UCSD-AML1 (cell line): ENCODE measurements at regions not wholly inside any gene's neighbourhood (a gene's known extent, or its start where the extent isn't known, plus 50 kb on each side); places are given as distances from the start of the nearest gene placed in this dataset.
"Not testable (repeated sequence)": the region's sequence is repeated elsewhere in the genome, so short reads cannot be mapped to it uniquely, and the experiment has no call there.

Source experiments
- DNase-seq: peaks from one replicate; lab custom pipeline; 2025; ENCODE audit not compliant: unreplicated experiment; lab: John Stamatoyannopoulos, UW

DNA sequence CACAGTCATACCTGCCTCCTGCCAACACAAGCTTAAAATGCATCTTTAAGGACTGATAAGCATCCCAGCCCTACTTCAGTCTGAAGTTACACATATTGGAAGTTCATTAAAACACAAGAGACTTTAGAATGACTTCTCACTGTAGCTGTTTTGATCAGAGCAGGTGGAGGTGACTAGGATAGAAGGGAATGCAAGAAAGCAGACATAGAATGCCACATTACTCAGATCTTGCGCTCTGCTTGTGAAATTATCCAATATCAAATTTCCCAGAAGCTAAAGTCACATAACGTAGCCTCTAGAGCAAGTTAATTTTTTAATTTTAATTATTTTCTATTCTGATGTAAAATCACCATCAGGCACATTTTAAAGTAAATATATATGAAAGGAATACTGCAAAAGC, 306.5 kb downstream of the PLOD2 start:
- no peak for DNase-seq

DNA sequence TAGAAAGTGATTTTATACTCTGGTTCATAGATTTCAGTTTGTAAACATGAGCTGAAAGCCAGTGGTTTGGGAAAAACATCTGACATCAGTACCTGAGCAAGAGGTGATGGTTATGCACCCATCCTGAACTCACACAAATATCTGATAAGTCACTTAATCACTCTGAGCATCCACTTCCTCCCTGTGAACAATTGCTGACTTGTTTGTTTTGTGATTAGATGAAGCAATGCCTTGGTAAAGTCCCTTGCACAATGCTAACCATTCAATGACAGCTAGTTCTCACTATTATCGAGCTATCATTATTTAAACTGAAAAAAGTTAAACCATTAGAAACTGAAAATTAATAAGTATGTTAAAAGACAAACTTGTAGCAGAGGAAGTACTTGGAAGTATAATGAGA, 303.0 kb downstream of the PLOD2 start:
- no peak for DNase-seq

DNA sequence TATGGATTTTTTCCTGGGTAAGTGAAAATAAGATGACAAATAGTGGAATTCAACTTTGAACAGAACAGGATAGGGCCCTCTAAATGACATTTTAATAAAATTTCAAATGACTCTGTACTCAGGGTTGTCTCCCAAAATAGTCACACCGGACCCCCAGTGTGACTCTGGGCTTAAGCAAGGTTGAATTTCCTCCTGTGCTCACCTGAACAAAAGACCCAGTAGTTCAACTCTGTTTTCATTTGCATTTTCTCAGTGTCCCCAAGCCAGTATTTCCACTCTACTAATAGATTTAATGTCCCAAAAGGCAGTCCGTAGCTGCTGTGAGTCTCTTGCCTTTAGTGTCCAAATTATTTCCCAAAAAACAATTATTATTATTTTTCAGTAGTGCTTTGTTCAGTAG, 296.6 kb downstream of the PLOD2 start:
- no peak for DNase-seq

DNA sequence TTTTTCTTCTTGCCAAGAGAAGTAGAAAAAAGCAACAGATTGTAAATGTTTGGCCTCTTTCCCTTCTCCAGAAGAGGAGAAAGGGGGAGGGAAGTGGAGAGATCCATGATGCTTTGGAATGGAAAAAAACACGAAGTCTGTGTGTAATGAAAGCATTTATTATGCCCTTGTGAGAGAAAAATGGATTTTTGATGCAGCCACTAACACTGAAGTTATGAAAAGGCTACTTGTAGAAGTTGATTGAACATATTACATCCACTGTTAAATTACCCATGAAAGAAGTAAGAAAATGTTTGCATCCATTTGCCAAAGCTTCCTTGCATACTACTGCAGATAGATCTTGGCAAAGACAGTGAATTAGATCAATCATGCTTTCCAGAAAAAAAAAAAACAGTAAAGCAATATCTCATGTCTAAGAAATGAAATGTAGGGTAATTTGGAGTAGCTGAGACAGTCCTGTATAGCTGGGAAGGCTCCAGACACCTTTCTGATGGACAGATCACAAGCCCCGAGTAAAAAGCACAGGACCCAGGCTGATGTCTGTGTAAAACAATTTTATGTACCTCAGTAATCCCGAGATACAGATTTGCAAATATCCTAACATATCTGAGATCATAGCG, 295.5 kb downstream of the PLOD2 start:
- DNase-seq = no peak

DNA sequence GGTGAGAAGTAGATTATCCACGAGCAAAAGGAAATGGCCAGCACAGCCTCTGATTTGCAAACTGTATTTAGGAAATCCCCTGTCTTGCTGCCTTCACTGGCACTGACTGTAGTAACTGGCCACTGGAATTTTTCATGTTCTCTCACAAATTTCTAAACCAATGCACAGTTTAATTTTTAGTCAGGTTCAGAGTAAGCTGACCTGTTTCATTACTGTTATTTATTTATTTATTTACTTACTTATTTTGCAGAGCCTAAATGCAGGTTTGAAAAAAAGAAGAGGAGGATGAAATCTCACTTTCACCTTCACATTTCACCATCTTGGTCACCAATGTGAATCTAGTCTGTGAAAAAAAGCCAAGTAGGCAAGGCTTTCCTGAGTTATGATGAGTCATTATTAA, 291.0 kb downstream of the PLOD2 start:
- DNase-seq = no peak

DNA sequence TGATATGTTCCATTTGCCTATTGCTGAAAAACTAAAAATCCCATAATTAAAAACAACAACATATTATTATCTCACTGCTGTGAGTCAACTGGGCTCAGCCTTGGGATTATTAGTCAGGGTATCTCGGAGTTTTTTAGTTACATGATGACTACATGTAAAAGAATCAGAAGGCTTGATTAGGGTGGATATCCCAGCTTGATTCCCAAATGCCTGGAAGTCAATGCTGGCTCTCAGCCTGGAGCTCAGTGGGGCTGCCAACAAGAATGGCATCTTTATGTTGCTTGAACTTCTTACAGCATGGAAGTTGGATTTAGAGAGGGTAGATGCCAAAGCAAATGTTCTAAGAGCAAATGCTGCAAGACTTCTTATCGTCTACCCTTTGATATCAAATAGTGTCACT, 278.5 kb downstream of the PLOD2 start:
- no peak for DNase-seq

DNA sequence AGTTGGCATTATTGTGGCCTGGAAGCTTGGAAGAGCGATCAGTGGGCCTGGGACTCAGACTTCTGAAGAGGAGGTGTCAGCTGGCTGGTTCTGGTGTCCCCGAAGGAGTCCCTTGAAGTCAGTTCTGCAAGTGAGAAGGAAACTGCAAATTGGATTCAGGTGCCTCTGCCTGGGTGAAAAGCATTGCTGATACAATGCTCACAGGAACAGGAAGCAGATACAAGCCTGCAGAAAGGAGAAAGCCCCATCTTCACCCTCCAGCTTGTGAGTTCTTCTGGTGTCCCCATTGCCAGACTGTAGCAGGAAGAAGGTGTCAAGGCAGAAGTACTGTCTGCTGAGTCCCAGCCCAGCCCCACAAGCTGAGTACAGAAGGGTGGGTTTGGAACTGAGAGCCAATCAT, 271.3 kb downstream of the PLOD2 start:
- DNase-seq = peak; percentile 3

DNA sequence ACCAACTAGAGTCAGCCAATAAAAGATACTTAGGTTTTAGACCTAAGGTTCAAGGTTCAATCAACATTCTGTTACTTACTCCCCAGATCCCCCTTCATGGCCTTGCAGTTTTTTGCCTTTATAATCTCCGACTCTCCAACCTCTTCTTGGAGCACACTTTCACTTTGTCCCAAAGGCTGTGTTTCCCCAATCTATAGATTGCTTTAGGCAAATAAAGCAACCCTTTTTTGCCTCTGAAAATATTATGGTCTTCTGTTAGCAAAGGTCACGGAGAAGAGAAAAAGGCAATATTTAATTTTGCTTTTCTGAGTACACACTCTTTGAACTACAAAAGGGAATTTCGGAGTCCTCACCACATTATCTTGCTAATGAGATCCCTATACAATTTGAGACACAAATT, 268.1 kb downstream of the PLOD2 start:
- DNase-seq = no peak

DNA sequence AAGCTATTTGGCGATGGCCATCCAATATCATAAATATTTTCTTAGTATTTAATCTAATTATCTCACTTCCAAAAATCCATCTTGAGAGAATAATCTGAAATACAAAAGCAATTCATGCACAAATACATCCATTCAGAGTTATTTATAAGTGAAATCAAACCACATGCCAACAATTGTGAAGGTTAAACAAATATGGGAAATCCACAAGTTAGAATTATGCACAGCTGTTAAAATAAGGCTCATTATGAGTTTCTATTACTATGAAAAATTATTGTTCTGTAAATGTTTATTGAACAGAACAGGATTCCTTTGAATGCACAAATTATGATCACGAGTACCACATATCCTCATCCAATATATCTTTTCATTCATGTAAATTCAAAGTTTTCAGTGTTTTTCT, 267.7 kb downstream of the PLOD2 start:
- no peak for DNase-seq

DNA sequence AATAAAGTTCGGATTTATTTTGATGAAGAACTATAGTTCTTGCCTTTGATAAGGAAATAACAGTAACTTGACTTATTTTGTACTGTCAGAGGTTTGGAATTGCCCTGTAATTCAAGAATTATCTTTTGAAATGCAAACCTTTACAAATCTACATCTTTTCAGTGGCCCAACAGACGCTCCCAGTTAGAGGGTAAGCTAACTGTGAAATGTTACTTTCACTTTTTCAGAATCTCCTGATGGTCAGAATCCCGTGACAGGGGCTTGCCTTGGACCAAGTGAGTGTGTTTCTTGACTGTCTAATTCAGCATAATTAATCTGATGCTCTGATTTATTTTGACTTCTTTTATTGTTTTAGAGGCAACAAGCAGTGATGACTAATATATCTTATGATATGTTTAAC, 262.5 kb downstream of the PLOD2 start:
- no peak for DNase-seq

DNA sequence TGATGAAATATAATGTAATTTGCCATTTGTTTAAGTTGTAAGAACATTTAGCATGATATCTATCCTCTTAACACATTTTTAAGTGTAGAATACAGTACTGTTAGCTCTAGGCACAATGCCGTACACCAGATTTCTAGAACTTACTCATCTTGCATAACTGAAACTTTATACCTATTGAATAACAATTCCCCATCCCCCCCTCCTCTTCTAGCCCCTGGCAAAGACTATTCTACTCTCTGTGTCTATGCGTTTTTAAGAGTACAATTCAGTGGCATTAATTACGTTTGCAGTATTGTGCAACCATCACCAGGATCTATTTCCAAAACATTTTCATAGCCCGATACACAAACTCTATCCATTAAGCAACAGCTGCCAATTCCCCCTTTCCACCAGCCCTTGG, 261.7 kb downstream of the PLOD2 start:
- no peak for DNase-seq

DNA sequence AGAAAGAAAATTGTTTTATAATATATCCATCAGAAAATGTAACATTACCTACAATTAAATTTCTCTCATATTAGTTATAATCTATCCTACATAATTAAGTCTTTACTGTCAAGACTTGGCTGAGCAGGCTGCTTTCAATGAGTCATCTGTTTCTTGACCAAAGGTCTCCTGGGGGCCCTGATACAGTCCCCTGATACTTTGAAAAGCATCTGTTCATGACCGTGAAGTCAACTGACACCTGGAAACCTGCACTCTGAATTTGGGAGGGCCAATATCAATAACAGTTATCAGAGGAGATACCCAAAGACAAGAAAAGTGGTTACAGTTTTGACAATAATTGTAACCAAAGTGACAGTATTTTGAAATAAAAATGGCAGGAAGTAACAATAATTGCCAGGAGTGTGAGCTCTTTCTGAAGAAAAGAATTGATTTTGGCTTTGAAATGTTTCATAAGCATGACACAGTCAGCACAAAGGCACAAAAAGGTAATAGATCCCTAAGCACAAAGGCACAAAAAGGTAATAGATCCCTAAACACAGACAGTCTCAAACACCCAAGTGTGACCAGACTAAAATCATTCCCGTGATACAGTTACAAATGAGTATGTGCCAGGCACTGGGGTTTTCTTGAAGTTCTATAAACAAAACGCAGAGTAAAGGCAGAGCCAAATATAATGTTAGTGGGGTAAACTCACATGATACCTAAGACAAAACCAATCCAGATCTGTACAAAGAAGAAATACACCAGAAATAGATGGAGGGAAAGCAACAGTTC, 260.7 kb downstream of the PLOD2 start:
- no peak for DNase-seq

DNA sequence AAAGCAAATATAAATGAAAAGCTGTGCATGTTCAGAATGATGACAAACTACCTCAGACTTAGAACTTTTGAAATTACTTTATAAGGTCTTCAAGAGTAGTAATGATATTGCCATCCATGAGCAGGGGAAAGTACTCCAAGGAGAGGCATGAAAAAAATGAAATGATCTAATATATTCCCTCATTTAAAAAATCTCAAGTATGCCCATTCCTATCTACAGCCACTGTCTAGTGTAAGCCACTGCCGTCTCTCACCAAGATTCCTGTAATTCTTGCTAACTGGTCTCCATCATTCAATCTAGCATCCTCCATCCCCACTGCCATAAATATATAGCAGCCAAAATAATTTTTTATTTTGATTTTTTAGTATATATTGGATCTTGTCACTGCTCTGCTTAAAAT, 258.8 kb downstream of the PLOD2 start:
- DNase-seq = no peak

DNA sequence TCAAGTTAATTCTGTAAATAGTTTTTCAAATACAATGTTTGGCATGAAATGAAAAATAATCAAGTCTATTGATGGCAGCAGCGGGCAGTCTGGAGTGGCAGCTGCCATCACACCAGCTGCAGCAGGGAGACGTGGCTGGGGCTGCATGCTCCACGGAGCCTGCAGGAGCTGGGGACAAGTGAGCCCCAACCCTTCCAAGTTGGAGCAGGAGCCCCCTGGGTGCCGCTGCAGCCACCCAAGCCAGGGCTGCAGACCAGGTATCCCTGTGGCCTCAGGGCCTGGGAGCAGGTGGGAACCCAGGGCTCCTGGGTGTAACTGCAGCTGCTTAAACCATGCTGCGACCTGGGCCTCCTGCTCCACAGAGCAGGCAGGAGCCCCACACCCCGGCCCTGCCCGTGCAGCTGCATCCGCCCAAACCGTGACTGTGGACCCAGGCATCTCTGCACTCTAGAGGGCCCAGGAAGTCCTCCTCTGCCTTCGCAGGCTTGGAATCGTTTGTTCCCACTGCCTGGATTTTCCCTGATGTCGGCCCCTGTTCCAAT, 257.4 kb downstream of the PLOD2 start:
- DNase-seq = no peak

DNA sequence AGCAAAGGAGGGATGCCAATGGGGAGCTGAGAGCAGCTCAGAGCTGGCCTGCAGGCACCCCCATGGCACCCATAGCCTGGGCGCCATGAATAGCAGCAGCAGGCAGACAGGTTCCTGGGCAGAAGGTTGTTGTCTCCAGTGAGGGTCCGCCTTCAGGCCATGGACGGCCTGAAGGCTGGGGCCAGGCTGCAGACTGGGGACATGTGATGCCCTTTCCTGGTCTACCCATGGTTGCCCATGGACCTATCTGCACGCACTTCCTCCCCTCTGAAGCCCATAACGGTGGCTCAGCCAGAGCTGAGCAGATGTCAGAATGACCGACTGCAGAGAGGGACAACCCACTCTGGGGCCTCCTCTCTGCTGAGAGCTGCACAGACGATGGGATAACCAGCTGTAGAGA, 256.8 kb downstream of the PLOD2 start:
- no peak for DNase-seq

DNA sequence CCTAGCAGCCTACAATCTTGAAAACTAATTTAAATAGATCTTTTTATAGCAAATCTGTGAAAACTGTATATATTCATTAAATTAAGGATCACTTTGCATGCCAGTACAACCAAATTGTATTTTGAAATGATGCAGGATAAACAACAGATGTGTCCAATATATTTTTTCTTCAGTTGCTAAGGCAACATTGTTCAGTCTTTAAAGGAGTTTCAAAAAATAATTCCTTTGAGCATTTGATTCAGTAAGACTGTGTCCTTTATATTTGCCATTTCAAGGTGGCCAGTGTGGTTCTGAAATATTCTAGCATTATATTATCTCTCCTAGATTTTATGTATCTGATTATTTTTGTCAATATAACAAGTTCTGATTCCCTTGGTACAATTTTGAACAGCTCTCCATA, 254.7 kb downstream of the PLOD2 start:
- DNase-seq = no peak

DNA sequence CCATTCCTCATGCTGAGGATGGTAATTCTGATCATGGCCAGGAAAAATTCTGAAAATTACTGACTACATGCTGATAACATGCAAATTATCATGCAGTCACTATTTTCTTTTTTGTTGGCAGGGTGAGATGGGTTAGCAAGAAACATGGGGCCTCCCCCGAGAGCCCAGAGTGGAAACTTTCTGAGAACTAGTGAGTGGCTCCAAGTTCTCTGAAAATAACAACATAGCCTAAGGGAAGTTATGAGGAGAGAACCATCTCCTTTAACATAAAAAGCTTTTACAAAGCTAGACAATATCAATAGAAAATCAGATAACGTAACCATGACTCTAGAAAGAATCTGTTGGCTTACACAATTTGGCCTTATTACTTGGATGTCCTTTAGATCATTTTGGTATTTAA, 254.2 kb downstream of the PLOD2 start:
- no peak for DNase-seq

DNA sequence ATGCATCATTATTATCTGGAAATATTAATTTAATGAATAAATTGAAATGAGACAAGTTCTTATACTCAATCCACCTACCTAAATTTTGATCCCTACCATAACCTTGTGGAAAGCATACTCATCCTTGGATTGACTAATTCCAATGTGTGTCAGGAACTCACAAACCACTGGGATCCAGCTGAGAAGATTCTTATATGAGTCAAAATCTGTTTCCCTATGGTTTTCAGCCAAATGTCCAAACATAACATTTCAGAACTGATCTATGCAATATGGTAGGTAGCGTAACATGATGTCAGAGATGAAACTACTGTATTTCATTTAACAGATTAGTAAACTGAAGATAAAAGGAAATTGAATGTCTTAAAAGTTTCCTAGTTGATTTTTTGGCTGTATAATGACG, 250.0 kb downstream of the PLOD2 start:
- DNase-seq = no peak

DNA sequence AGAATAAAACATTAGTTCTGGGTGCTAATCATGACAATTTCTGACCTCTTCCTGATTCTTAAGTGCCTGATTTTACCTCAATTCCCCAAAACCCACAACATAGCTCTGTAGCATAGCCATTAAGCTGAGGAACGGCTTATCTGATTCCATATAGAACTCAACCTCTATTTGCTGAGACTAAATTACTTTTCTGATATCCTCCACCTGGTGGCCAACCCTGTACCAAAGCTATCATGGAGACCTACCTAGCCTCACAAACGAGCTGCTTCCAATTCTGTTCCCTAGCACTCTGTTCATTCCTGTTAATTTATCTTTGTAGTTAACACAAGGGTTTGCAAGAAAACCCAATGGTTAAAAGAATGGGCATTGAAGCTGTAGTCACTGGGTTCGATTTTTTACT, 245.2 kb downstream of the PLOD2 start:
- no peak for DNase-seq

DNA sequence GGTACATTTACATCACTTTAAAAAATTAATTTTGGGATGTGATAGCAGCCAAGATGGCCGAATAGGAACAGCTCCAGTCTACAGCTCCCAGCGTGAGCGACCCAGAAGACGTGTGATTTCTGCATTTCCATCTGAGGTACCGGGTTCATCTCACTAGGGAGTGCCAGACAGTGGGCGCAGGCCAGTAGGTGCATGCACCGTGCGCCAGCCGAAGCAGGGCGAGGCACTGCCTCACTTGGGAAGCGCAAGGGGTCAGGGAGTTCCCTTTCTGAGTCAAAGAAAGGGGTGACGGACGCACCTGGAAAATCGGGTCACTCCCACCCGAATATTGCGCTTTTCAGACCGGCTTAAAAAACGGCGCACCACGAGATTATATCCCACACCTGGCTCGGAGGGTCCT, 233.2 kb downstream of the PLOD2 start:
- not testable (repeated sequence) for DNase-seq

DNA sequence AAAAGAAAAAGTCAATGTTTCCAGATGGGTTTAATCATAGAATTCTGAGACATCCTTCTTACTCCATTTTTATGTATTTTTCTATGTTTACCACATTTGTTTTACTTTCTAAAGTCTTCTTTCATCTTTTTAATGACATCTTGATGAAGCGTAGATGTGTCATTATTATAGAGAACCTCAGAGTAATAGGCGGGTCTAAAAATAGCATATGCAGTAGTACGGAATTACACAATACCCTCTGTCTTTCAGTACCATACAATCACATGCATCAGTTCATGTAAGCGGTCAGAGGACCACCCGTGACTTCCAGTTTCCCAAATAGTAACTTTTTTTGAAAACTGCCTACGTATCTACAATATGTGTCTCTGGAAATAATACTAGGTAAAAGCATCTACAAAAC, 224.0 kb downstream of the PLOD2 start:
- no peak for DNase-seq

DNA sequence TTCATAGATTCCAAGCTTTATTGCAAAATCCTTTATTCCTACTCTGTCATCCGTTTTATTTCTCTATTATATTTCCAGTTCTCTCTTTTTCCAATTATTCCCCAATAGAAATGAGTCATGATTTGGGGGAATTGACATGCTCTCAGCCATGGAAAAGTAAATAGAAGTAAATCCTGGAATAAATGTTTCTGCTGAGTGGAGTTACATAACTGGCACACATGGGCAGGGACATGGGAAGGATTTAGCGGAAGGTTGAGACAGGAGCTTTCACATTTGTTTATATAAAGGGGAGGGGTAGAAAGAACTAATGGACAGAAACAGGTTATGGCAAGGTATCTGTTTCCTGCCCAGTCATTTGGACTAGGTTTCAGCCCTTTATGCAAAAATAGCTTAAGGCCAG, 221.6 kb downstream of the PLOD2 start:
- DNase-seq = no peak

DNA sequence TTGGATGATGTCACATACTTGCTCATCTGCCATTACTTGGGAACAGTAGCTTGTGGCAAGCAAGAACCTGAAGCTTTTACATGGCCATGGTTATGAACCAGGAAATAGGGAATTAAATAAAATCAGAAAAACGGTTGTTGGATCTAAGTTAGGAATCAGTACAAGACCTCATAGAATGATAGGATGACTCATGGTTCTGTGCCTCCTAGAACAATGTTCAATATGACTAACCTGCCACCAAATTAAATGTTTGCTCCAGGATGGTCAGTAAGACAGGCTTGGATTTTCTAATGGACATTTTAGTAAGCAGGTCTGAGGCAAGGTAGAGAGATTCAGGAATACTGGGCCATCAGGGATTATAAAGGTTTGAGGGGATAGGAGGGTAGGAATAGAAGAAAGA, 218.9 kb downstream of the PLOD2 start:
- no peak for DNase-seq
